Right atrium auricular region (tissue), 2 donors: ENCODE measurements at regions not wholly inside any gene's neighbourhood (a gene's known extent, or its start where the extent isn't known, plus 50 kb on each side); places are given as distances from the start of the nearest gene placed in this dataset.

Experiments used
- DNase-seq: peaks from one replicate; pipeline ENCODE4 v3.0.0-alpha.2; 2019; ENCODE audit warnings: low spot score
- H3K27ac ChIP-seq, 2 donors: fragments of 200-600 bp; sonication (generic); 1 replicate in 1 of 2; 2 replicates in 1 of 2; pipeline ENCODE4 v1.5.1; 2016 to 2019
- H3K27me3 ChIP-seq, 2 donors: fragments of 200-600 bp; sonication (generic); one replicate each; pipeline versions ENCODE4 v1.5.1 to v1.6.0; 2017 to 2019
- H3K36me3 ChIP-seq: fragments of 200-600 bp; sonication (generic); one replicate; pipeline ENCODE4 v1.5.1; 2016
- H3K4me1 ChIP-seq, 2 donors: fragments of 200-600 bp; sonication (generic); one replicate each; pipeline versions ENCODE4 v1.5.1 to v1.6.0; 2017 to 2019
- H3K4me3 ChIP-seq, 2 donors: fragments of 200-600 bp; sonication (generic); 1 replicate in 1 of 2; 2 replicates in 1 of 2; pipeline ENCODE4 v1.5.1; 2017 to 2019; ENCODE audit warnings: mild to moderate bottlenecking in 1 of 2, moderate library complexity in 1 of 2
- H3K9me3 ChIP-seq, 2 donors: fragments of 200-600 bp; sonication (generic); one replicate each; pipeline ENCODE4 v1.5.1; 2019
- CTCF ChIP-seq, 2 donors: fragments of 200-600 bp; sonication (generic); IDR thresholded peaks; one replicate each; pipeline ENCODE4 v1.5.1; 2019; ENCODE audit warnings: antibody characterized with exemption in 2 of 2

- no peaks in the 10 kb centered on the region for H3K4me1 ChIP-seq
- no peaks in the 10 kb centered on the region for H3K27me3 ChIP-seq
- no peak for DNase-seq
- no peak overlapping the region for H3K27ac ChIP-seq
- no peak for TF ChIP-seq CTCF (IDR thresholded peaks at IDR 0.05)
- no peaks in the 10 kb centered on the region for H3K36me3 ChIP-seq
- no peak overlapping the region for H3K4me3 ChIP-seq
- no peaks in the 10 kb centered on the region for H3K9me3 ChIP-seq
Measured at GRCh38 chr4:15215109-15215508, 212.7 kb upstream of the C1QTNF7 start.

- no peak for TF ChIP-seq CTCF (IDR thresholded peaks at IDR 0.05)
- H3K4me3 ChIP-seq, result no peak overlapping the region
- H3K27ac ChIP-seq, result no peak overlapping the region
- H3K4me1 ChIP-seq, result no peaks in the 10 kb centered on the region
- no peaks in the 10 kb centered on the region for H3K36me3 ChIP-seq
- no peak for DNase-seq
- H3K9me3 ChIP-seq, result no peaks in the 10 kb centered on the region
- no peaks in the 10 kb centered on the region for H3K27me3 ChIP-seq
Measured at GRCh38 chr4:15226203-15226602, 201.6 kb upstream of the C1QTNF7 start.

- Histone ChIP-seq H3K36me3 (no peaks in the 10 kb centered on the region), H3K27ac (no peak overlapping the region), H3K9me3 (no peaks in the 10 kb centered on the region), H3K4me1 (peaks cover 0 to 15% of the 10 kb centered on the region in 2 donors), H3K27me3 (no peaks in the 10 kb centered on the region), H3K4me3 (no peak overlapping the region)
- peak; percentile 89 for DNase-seq
- peak; percentile 40 to 81 for TF ChIP-seq CTCF (IDR thresholded peaks at IDR 0.05)
Measured at GRCh38 chr4:15231265-15232091, 196.4 kb upstream of the C1QTNF7 start.

- no peak for TF ChIP-seq CTCF (IDR thresholded peaks at IDR 0.05)
- Histone ChIP-seq H3K4me1 (peaks cover 0 to 15% of the 10 kb centered on the region in 2 donors), H3K4me3 (no peak overlapping the region), H3K36me3 (no peaks in the 10 kb centered on the region), H3K9me3 (no peaks in the 10 kb centered on the region), H3K27me3 (no peaks in the 10 kb centered on the region), H3K27ac (peak overlapping the region; percentile 38 to 47)
- DNase-seq, result no peak
Measured at GRCh38 chr4:15232366-15233263, 195.2 kb upstream of the C1QTNF7 start.

- H3K36me3 ChIP-seq, result no peaks in the 10 kb centered on the region
- no peak for TF ChIP-seq CTCF (IDR thresholded peaks at IDR 0.05)
- no peak overlapping the region for H3K4me3 ChIP-seq
- H3K27me3 ChIP-seq, result no peaks in the 10 kb centered on the region
- H3K27ac ChIP-seq, result peak overlapping the region; percentile 38 to 47
- peaks cover 0 to 15% of the 10 kb centered on the region in 2 donors for H3K4me1 ChIP-seq
- H3K9me3 ChIP-seq, result no peaks in the 10 kb centered on the region
- DNase-seq, result no peak
Measured at GRCh38 chr4:15233264-15233597, 194.6 kb upstream of the C1QTNF7 start.
